ENCODE measurements at regions not wholly inside any gene's neighbourhood (a gene's known extent, or its start where the extent isn't known, plus 50 kb on each side); places are given as distances from the start of the nearest gene placed in this dataset.

- 10% methylated on average over 4 of the region's 4 CpGs for WGBS (ENCODE audit: missing lambda C conversion rate)
- POLR2A ChIA-PET = no interaction called here
- H3K27ac ChIP-seq = peak overlapping the region; percentile 63 to 79
Observed at GRCh38 chr3:101072300-101072699, 79.1 kb upstream of the ABI3BP start.

GRCh38 chr3:101070799-101071121, 77.5 kb upstream of the ABI3BP start:
- FAIRE-seq (no peak), DNase-seq (ENCODE audit: low read depth in 1 of 2, low spot score in 1 of 2) (no peak), ATAC-seq (no peak)
- Histone ChIP-seq H3K9me3 (peaks cover 24% of the 10 kb centered on the region; the same call in 2 of the 3 replicates), H3K4me3 (no peak overlapping the region), H3K4me2 (no peak overlapping the region), H3K27ac (peak overlapping the region; percentile 63 to 79; a peak in 5 of 6 replicates), H3K4me1 (peaks cover 41% of the 10 kb centered on the region)
- CTCF ChIA-PET = interaction anchor here (1.3 to 2.1 kb wide), 3 partner anchors 16 to 125 kb away, joined by 3 to 6 read pairs (median 4); partner anchors contain the start of gene ABI3BP
- POLR2A ChIA-PET = no interaction called here
- no peak for TF ChIP-seq SREBF2 (IDR thresholded peaks at IDR 0.05)
- TF ChIP-seq ZSCAN20 (CRISPR knock-in tag; IDR thresholded peaks at IDR 0.05) = no peak

More at GRCh38 chr3:101072300-101072699, 79.1 kb upstream of the ABI3BP start:
- H3K9me3 ChIP-seq = peaks cover 27% of the 10 kb centered on the region; the same call in 2 of the 3 replicates
- peaks cover 32% of the 10 kb centered on the region for H3K4me1 ChIP-seq
- DNase-seq (ENCODE audit: low read depth in 1 of 2, low spot score in 1 of 2) = peak; percentile 16 to 75
- FAIRE-seq = peak; percentile 88
- peak overlapping the region; percentile 58 for H3K4me2 ChIP-seq
- no peak overlapping the region for H3K4me3 ChIP-seq
- peak; percentile 64 to 71; a peak in 5 of 6 replicates for ATAC-seq
- CTCF ChIA-PET = interaction anchor here (2.1 kb wide), 1 partner anchor 124 kb away, joined by 4 read pairs; no protein-coding TSS in a partner anchor
- peak; percentile 27; the same call in 1 of the 2 replicates for TF ChIP-seq GATA3 (IDR thresholded peaks at IDR 0.05; ENCODE audit: borderline replicate concordance)
- no peak for TF ChIP-seq EHF (CRISPR knock-in tag; IDR thresholded peaks at IDR 0.05)
- no peak for TF ChIP-seq FOSL2 (IDR thresholded peaks at IDR 0.05)
- no peak for TF ChIP-seq FOSL2 (CRISPR knock-in tag; IDR thresholded peaks at IDR 0.05)
- TF ChIP-seq NPAS2 (CRISPR knock-in tag; IDR thresholded peaks at IDR 0.05; ENCODE audit: borderline replicate concordance) = no peak

GRCh38 chr3:101069901-101070798, 76.9 kb upstream of the ABI3BP start:
- TF ChIP-seq GATA3 (IDR thresholded peaks at IDR 0.05; ENCODE audit: borderline replicate concordance) = no peak
- no peak for TF ChIP-seq ZNF302 (CRISPR knock-in tag; IDR thresholded peaks at IDR 0.05)
- no peak for TF ChIP-seq HOXB5 (CRISPR knock-in tag; IDR thresholded peaks at IDR 0.05)
- no peak for TF ChIP-seq POLR2AphosphoS2 (conservative IDR thresholded peaks at IDR 0.05; ENCODE audit: low read length)
- TF ChIP-seq CEBPB (IDR thresholded peaks at IDR 0.05) = no peak
- peak; percentile 52; the same call in 2 of the 3 replicates for TF ChIP-seq CTCF (IDR thresholded peaks at IDR 0.05)
- peak; percentile 70 for TF ChIP-seq MAX (IDR thresholded peaks at IDR 0.05)
- peak; percentile 54 for TF ChIP-seq SMC3 (IDR thresholded peaks at IDR 0.05)
- peak; percentile 50 to 56 for TF ChIP-seq RAD21 (conservative IDR thresholded peaks at IDR 0.05 in 1 of 2, IDR thresholded peaks at IDR 0.05 in 1 of 2)
- no peak for TF ChIP-seq HOXA7 (CRISPR knock-in tag; IDR thresholded peaks at IDR 0.05)
- no peak for TF ChIP-seq HDAC2 (IDR thresholded peaks at IDR 0.05)
- Histone ChIP-seq H3K4me3 (no peak overlapping the region), H3K4me2 (no peak overlapping the region), H3K27ac (peak overlapping the region; percentile 63 to 79), H3K9me3 (peaks cover 24% of the 10 kb centered on the region; the same call in 2 of the 3 replicates), H3K4me1 (peaks cover 47% of the 10 kb centered on the region)
- CTCF ChIA-PET = interaction anchor here (0.8 to 2.1 kb wide), 5 partner anchors 16 to 192 kb away, joined by 3 to 6 read pairs (median 4); partner anchors contain the start of gene ABI3BP
- peak in 1 of 2 experiments; percentile 76; a peak in 3 of 6 replicates for ATAC-seq
- 60% methylated on average over 6 of the region's 6 CpGs for WGBS (ENCODE audit: missing lambda C conversion rate)
- peak in 1 of 2 experiments; percentile 72 for DNase-seq (ENCODE audit: low read depth in 1 of 2, low spot score in 1 of 2)
- POLR2A ChIA-PET = no interaction called here
- no peak for FAIRE-seq
